ENCODE measurements at regions not wholly inside any gene's neighbourhood (a gene's known extent, or its start where the extent isn't known, plus 50 kb on each side); places are given as distances from the start of the nearest gene placed in this dataset.

DNA sequence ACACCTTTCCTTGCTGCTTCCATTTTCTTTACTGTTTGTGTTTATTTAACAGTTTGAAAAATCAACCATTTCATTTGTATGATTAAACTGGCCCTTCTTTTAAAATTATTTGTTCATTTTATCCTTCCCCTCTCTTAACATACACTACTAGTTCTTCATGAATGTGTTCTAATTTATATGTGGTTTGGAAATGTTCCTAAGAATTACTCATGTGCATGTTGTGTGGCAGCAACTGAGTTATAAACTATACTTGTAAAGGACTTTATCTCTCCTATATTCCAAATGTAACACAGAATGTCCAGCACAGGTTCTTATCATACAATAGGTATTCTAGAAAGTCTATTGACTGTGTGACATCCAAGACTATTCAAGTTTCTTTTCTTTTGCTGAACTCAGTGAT, 358.2 kb upstream of the MEF2C start (continued):
- TF ChIP-seq GABPA (IDR thresholded peaks at IDR 0.05; ENCODE audit: borderline replicate concordance, insufficient read depth, low read length), result no peak
- TF ChIP-seq CTBP2 (IDR thresholded peaks at IDR 0.05; ENCODE audit: borderline replicate concordance, insufficient read depth, insufficient read length, low read length), result no peak
